HG03342 (cell line): ENCODE measurements at regions not wholly inside any gene's neighbourhood (a gene's known extent, or its start where the extent isn't known, plus 50 kb on each side); places are given as distances from the start of the nearest gene placed in this dataset.

Source experiments
- ATAC-seq: cut with Tn5 transposase; IDR thresholded peaks from one replicate; pipeline ENCODE4 v1.9.1; 2021; ENCODE audit warnings: mild to moderate bottlenecking, moderate library complexity; ENCODE audit not compliant: unreplicated experiment

- no peak for ATAC-seq
These were observed 78.0 kb downstream of the RGS13 start for GRCh38 chr1:192713921-192714320.

DNA sequence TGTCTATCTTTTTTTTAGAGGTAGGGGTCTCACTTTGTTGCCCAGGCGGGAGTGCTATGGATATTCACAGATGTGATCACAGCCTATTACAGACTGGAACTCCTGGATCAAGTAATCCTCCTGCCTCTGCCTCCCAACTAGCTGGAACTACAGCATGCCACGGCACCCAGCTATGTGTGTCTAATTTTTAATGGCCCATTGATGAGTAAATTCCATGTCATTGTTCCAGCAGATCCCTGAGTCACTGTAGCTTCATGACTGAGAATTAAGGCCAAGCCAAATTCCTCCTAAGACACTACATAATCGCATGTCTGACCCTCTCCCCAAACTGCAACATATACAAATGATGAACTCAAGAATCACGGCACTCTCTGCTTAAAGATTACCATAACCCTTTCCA lies 84.2 kb upstream of the RGS2 start:
- no peak for ATAC-seq

- ATAC-seq: no peak
These were observed 81.9 kb upstream of the RGS2 start for GRCh38 chr1:192726820-192727504.

DNA sequence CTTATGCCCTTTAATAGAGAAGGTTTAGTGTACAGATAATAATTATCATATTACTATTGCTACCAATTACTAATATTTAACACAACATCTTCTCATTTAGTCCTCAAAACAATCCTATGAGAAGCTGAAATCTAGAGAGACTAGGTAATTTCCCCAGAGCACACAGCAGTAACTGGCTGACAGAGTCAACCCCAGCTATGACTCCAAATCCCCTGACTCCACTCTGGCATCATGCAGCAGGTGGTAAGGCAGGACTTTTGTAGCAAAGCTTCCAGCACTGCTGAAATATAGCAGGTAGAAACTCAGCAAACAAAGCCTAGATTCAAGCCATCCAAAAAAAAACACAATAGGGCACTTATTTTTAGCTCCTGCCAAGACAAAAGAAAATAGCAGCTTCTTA lies 79.3 kb upstream of the RGS2 start:
- ATAC-seq: no peak

- ATAC-seq: no peak
These were observed 78.6 kb upstream of the RGS2 start for GRCh38 chr1:192730198-192730597.

- ATAC-seq: peak; percentile 93
These were observed 76.1 kb upstream of the RGS2 start for GRCh38 chr1:192732787-192733186.

DNA sequence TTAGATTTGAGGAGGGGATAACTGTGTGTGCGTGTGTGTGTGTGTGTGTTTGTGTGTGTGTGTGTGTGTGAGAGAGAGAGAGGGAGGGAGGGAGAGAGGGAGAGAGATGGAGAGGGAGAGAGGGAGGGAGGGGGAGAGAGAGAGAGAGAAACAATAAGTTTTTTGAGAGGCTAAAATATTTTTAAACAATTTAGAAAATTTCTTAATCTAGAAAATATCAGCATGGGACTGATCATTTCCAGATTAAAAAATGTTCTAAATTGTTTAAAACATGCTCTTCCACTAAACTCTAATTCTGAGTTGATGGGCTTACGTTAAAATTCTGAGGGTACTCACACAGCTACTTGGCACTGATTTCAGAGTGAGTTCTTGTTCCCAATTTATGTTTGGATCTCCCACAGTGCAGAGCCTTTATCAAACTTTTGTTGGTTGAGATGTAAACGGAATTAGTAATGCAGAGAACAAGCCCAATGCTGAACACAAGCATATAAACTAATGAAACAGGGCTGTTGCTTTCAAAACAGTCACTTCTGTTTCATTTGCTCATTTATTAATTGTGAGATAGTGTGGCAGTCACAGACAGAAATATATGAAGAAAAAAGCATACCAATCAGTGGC lies 73.4 kb upstream of the RGS2 start:
- no peak for ATAC-seq

DNA sequence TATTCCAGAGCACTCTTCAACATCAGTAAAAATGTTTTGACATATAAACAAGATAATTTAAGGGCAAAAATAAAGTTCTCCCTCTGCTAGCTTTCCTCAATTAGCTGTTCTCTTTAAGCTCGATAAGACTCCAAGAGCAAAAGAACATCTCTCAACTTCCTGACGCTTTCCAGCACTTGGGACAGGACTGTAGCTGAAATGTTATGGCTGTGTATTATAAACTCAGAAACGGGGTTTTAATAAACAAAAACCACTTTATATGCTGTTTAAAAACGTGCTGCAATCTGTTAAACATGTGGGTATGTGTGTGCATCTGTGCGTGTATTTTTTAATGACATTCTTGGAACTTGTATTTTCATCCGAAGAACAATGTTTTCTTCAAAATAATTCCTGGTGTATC lies 71.5 kb upstream of the RGS2 start:
- ATAC-seq: no peak

DNA sequence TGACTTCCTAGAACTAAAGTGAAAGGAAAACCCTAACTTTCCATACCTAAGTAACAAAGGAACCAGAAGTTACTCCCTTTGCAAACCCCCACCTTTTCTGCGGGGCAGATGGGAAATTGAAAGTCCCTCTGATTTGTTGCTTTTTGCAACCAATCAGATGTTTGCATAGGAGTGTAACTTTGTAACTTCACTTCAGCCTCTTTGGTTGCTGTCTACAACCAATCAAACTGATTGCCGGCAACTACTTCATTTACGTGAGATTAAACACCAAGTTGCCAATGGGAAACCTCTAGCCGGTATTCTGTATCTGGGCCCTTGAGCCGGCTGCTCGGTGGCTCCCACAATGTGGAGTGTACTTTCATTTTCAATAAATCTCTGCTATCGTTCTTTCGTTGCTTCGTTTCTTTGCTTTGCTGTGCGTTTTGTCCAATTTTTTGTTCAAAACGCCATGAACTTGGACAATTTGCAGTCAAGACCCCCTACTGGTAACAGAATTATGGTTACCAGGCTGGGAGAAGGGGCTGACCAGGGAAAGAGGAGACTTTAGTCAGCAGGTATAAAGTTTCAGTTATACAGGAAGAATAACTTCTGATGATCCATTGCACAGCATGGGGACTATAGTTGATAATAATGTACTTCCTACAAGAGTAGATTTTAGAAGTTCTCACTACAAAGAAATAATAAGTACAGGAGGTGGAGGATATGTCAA lies 69.2 kb upstream of the RGS2 start:
- no peak for ATAC-seq

- ATAC-seq: no peak
These were observed 68.6 kb upstream of the RGS2 start for GRCh38 chr1:192740214-192740613.

DNA sequence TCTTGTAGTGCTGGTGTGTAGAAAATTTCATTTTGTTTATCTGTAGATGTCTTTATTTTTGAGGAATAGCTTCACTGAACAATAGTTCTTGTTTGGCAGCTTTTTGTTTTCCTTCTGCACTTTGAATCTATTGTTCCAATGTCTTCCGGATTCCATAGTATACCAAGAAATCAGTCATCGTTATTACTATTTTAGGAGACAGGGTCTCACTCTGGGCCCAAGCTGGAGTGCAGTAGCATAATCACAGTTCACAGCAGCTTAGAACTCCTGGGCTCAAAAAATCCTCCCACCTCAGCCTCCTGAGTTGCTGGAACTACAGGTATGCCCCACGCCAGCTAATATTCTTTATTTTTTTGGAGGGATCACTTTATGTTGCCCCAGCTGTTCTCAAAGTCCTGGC lies 67.7 kb upstream of the RGS2 start:
- ATAC-seq: no peak

GRCh38 chr1:192747301-192747700 lies 61.5 kb upstream of the RGS2 start:
- no peak for ATAC-seq

GRCh38 chr1:192747943-192748342 lies 60.9 kb upstream of the RGS2 start:
- no peak for ATAC-seq

DNA sequence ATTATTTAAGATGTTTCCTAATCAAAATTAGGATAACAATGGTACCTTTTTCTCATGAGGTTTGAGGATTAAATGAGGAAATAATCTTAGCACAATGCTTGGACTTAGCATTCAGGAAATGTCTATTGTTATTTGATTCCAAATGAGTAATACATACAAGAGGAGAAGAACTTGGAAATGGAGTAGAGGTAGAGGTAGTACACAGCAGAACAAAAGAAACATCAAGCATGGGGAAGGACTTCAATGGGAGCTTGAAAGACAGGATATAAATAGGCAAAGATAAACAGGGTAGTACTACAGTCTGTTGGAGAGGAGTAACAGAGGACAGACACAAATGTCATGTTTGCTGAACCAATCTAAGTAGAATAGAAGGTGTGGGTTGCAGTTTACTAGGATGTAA lies 59.5 kb upstream of the RGS2 start:
- ATAC-seq: no peak

DNA sequence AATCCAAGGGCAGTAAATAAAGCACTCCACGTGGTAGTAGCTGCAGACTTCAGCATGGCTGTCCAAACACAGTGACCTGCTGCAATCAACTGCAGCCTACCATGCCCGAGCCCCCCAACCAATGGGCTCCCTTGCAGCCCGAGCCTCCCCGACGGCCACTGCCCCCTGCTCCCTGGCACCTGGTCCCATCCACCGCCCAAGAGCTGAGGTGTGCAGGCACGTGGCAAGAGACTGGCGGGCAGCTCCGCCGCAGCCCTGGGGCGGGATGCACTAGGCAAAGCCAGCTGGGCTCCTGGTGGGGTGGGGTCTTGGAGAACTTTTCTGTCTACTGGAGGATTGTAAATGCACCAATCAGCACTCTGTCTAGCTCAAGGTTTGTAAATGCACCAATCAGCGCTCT lies 57.6 kb upstream of the RGS2 start:
- no peak for ATAC-seq

DNA sequence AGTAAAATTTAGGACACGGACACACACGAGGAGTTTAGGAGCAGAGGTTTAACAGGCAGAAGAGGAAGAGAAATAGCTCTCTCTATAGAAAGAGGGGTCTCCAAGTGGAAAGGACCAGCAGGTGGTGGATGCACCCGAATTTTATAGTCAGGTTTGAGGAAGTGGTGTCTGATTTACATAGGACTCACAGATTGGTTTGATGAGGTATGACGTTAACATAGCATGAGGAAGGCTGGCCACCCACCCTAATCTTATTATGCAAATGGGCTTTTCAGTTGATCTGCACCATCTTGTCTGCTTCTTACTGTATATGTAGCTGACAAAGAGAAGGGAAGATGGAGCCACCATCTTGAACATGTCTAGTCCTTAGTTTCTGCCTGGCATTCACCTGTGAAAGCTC lies 52.5 kb upstream of the RGS2 start:
- no peak for ATAC-seq

DNA sequence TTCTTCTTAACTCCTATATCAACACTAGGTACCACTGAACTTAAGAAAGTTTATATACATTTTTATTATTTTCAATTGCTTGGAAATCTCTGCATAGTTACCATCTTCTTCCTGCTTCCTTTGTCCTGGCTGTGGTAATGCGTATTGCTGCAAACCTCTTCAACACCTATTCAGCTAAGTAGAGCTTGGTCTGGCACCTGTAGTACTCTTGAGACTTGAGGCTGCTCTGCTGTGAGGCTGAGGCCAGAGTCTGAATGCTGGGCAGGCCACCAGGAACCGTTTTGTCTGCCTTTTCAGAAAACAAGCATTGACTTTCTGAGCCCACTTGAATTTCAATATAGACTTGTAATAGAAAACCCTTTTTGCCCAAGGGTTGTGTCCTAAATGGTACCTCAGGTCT lies 52.0 kb upstream of the RGS2 start:
- no peak for ATAC-seq

- ATAC-seq: no peak
These were observed 50.3 kb upstream of the RGS2 start for GRCh38 chr1:192758492-192758891.
